IgD-negative memory B cell (primary cell): ENCODE measurements at regions not wholly inside any gene's neighbourhood (a gene's known extent, or its start where the extent isn't known, plus 50 kb on each side); places are given as distances from the start of the nearest gene placed in this dataset.

Source experiments
- H3K27ac Mint-ChIP-seq, 3 donors: one replicate each; pipeline ENCODE4 v1.8.0; 2020 to 2022; ENCODE audit warnings: mild to moderate bottlenecking in 3 of 3, mixed read lengths in 3 of 3, moderate library complexity in 1 of 3
- H3K27me3 Mint-ChIP-seq: one replicate; pipeline ENCODE4 v1.8.0; 2021; ENCODE audit warnings: mixed read lengths
- H3K36me3 Mint-ChIP-seq: one replicate; pipeline ENCODE4 v1.8.0; 2020; ENCODE audit warnings: mild to moderate bottlenecking, mixed read lengths
- H3K4me1 Mint-ChIP-seq, 3 donors: one replicate each; pipeline ENCODE4 v1.8.0; 2020 to 2022; ENCODE audit warnings: mixed read lengths in 3 of 3, mild to moderate bottlenecking in 1 of 3
- H3K4me3 Mint-ChIP-seq, 4 donors: one replicate each; pipeline ENCODE4 v1.8.0; 2020 to 2022; ENCODE audit warnings: mild to moderate bottlenecking in 4 of 4, mixed read lengths in 4 of 4, moderate library complexity in 3 of 4
- H3K9me3 Mint-ChIP-seq, 3 donors: one replicate each; pipeline ENCODE4 v1.8.0; 2020 to 2021; ENCODE audit warnings: mixed read lengths in 3 of 3, mild to moderate bottlenecking in 1 of 3

DNA sequence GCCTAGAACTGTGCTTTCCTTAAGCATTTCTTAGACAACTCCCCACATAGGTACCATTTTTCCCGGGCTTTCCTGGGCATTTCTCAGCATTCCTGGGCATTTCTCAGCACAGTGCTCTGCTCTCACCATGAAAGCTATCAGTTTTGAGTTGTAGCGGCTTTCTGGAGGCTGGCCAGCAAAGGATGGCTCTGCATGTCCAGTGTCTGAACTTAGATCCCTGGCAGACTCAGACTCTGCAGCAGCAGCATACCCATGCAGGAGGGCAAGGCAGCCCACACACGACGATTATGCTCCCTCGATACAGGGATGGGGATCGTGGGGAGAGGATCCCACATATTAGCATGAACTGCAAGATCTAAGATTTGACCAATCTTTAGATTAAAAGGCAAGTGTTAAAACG, 248.9 kb upstream of the MKI67 start:
- Mint-ChIP-seq H3K36me3 (no peaks in the 10 kb centered on the region), H3K4me3 (no peak overlapping the region), H3K4me1 (peaks cover 0 to 5% (median 4%) of the 10 kb centered on the region in 3 donors), H3K27me3 (peaks cover 3% of the 10 kb centered on the region), H3K9me3 (peaks cover 3 to 9% (median 5%) of the 10 kb centered on the region in 3 donors), H3K27ac (no peak overlapping the region)

DNA sequence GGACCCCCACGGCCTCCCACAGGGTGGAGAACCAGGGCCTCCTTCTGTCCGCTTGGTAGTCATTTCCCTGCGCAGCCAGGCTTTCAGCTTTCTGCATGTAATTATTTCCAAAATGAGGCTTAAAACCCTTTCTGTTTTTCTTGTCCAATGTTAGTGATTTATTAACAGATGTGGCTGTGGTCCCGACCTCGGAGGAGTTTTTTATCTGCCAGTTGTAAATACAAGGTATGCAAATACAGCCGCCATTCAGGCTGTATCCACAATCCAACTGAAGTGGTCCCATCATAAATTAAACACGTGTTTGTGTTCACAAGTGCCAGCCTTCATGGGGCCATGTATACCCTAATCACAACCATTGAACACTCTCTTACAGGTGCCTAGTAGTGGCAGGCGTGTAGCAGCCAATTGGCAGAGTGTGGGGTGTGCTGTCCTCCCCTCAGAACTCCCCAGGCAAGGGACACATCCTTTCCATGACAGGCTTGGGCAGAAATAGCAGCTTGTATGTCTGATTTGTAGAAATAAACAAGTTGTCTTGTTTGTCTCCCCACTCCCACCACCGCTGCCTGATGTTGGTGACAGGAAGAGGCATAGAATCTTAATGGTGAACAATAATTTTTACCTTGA, 251.3 kb upstream of the MKI67 start:
- Mint-ChIP-seq H3K4me3 (no peak overlapping the region), H3K36me3 (no peaks in the 10 kb centered on the region), H3K27ac (no peak overlapping the region), H3K4me1 (peaks cover 0 to 5% (median 4%) of the 10 kb centered on the region in 3 donors), H3K27me3 (peaks cover 3% of the 10 kb centered on the region), H3K9me3 (peaks cover 0 to 6% (median 4%) of the 10 kb centered on the region in 3 donors)

DNA sequence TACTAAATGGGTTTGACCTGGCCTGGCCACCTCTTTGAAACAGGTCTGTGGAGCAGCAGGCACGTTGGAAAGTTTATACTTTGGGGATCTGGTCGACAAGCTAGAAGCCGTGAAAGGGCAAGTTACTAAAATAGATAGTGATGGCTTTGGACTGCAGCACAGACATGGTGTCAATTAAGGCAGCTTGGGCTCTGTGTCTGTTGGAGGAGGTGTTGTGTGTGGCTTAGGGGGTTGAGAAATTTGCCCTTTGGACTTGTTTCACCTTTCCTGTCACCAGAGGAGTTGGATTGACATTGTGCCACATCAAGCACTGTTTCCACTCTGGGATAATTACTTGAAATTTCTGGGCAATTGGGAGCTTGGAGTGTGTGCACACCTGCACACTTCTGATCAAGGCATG, 251.8 kb upstream of the MKI67 start:
- no peaks in the 10 kb centered on the region for H3K36me3 Mint-ChIP-seq
- H3K9me3 Mint-ChIP-seq = peaks cover 0 to 6% (median 4%) of the 10 kb centered on the region in 3 donors
- peaks cover 3% of the 10 kb centered on the region for H3K27me3 Mint-ChIP-seq
- peak overlapping the region in 1 of 3 donors; percentile 9 for H3K27ac Mint-ChIP-seq
- H3K4me3 Mint-ChIP-seq = no peak overlapping the region
- peaks cover 0 to 4% (median 4%) of the 10 kb centered on the region in 3 donors for H3K4me1 Mint-ChIP-seq

DNA sequence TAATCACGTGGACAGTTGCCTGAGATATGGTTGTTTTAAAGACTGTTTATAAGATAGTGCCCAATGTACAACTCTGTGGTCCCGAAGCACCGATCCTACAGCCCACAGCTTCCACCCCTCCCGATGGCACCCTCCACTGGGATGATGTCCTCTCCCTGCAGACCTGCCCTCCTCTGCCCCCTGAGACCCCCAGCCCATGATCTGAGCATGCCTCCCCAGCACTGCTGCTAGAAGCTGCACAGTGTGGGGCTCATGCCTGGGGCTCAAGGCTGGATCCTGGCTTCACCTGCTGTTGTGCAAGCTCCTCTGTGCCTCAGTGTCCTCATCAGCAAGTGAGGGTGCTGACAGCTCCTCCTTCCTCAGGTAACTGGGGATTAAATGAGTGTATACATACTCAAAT, 254.7 kb upstream of the MKI67 start:
- Mint-ChIP-seq H3K4me1 (no peaks in the 10 kb centered on the region), H3K27me3 (no peaks in the 10 kb centered on the region), H3K27ac (peak overlapping the region in 1 of 3 donors; percentile 48), H3K9me3 (peaks cover 0 to 7% (median 2%) of the 10 kb centered on the region in 3 donors), H3K4me3 (no peak overlapping the region), H3K36me3 (no peaks in the 10 kb centered on the region)

DNA sequence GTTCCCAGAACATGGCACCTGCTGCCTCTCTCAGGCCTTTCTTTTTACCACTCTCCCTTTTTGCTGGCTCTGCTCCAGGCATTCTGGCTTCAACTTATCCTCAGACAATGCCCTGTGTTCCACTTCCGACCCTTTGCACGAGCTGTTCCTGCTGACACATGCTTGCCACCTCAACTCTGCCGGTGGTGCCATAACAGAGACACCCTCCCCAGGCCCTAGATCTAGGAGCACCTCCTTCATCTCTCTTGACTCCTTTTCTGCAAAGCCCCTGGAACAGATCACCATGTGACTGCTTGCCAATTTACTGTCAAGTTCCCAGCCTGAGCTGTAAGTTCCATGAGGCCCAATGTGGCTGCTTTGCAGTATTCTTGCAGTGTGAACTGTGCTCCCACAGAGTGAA, 256.0 kb upstream of the MKI67 start:
- no peaks in the 10 kb centered on the region for H3K27me3 Mint-ChIP-seq
- no peak overlapping the region for H3K27ac Mint-ChIP-seq
- no peak overlapping the region for H3K4me3 Mint-ChIP-seq
- no peaks in the 10 kb centered on the region for H3K36me3 Mint-ChIP-seq
- H3K4me1 Mint-ChIP-seq = no peaks in the 10 kb centered on the region
- H3K9me3 Mint-ChIP-seq = peaks cover 0 to 7% (median 3%) of the 10 kb centered on the region in 3 donors

DNA sequence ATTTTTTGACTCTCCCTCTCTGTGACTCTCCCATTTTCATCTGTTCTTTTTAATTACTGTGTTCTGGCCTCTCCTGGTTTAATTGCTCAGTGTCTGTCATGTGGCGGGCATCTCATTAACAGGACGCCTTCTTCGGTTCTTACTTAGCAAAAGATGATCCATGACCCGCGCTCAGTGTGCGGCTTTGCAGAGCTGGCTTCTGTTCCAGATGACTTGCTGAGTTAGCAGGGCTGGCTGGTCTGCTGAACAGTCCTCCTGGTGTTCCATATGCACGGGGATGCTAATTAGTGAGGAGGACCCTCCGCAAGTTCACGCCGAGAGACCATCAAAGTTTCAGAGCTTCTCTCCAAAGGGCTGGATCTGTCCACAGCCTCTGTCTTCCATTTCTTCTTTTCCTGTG, 258.6 kb upstream of the MKI67 start:
- no peaks in the 10 kb centered on the region for H3K36me3 Mint-ChIP-seq
- H3K27me3 Mint-ChIP-seq = no peaks in the 10 kb centered on the region
- H3K4me3 Mint-ChIP-seq = no peak overlapping the region
- H3K4me1 Mint-ChIP-seq = no peaks in the 10 kb centered on the region
- H3K27ac Mint-ChIP-seq = no peak overlapping the region
- H3K9me3 Mint-ChIP-seq = peaks cover 0 to 7% (median 5%) of the 10 kb centered on the region in 3 donors

DNA sequence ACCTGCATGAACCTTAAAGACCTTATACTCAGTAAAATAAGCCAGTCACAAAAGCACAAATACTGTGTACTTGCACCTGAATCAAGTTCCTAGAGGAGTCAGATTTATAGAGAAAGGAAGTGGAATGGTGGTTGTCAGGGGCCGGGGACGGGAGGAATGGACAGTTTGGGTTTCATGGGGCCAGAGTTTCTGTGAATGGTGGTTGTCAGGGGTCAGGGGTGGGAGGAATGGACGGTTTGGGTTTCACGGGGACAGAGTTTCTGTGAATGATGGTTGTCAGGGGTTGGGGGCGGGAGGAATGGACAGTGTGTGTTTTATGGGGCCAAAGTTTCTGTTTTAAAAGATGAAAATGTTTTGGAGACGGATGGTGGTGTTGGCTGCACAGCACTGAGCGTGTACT, 260.0 kb upstream of the MKI67 start:
- Mint-ChIP-seq H3K27me3 (peaks cover 1% of the 10 kb centered on the region), H3K4me3 (no peak overlapping the region), H3K4me1 (no peaks in the 10 kb centered on the region), H3K36me3 (no peaks in the 10 kb centered on the region), H3K9me3 (peaks cover 0 to 5% (median 5%) of the 10 kb centered on the region in 3 donors), H3K27ac (no peak overlapping the region)

DNA sequence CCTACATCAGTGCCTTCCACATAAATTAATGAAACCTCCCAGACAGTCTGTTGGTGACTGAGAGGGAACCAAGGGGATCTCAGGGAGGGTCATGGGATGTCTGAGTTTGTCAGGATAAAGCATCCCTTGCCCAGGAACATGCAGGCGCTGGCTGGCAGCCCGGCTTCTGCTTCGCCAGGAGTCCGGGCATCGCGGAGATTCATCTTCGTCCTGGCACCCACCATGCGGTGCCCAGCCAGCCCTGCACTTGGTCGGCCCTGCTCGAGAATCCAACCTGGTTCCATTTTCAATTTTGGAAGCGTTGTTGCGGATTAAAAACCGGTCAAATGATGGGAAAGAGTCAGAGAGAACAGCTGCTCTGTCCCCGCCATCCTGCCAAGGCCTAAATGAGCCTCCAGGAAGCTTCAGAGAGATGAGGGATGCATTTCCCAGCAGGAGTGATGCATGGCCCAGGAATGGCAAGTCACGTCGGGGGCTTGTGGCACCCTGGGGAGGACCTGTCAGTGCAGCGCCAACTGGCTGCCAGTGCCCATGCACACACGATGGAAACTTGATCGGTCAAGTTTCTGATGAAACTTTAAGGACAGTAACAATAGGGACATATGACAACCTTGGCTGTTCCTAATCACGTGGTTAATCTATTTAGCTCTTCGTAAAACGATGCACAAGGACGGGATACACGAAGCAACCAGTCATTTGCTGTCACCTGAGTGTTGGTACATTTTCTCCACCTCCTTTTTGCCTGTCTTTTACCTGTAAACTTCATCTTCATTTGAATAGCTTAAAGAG, 260.8 kb upstream of the MKI67 start:
- no peaks in the 10 kb centered on the region for H3K4me1 Mint-ChIP-seq
- H3K27ac Mint-ChIP-seq = no peak overlapping the region
- H3K27me3 Mint-ChIP-seq = peaks cover 1% of the 10 kb centered on the region
- H3K36me3 Mint-ChIP-seq = no peaks in the 10 kb centered on the region
- H3K9me3 Mint-ChIP-seq = peaks cover 0 to 5% (median 3%) of the 10 kb centered on the region in 3 donors
- no peak overlapping the region for H3K4me3 Mint-ChIP-seq

DNA sequence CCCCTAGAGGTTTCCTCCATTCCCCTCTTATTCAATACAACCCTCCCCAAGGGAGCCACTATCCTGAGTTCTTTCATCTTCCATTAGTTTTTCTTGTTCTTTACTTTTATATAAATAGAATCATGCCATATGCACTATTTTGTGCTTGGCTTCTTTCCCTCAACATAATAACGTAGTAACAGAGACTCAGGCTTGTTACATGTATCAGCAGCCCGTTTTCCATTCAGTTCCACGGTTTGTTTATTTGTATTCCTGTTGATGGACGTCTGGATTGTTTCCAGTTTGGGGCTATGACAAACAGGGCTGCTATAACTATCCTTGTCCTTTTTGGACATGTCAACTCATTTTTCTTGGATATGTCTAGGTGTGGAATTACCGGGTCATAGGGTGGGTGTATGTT, 264.4 kb upstream of the MKI67 start:
- Mint-ChIP-seq H3K27ac (no peak overlapping the region), H3K4me3 (no peak overlapping the region), H3K4me1 (no peaks in the 10 kb centered on the region), H3K27me3 (peaks cover 1% of the 10 kb centered on the region), H3K9me3 (peaks cover 0 to 5% (median 3%) of the 10 kb centered on the region in 3 donors), H3K36me3 (no peaks in the 10 kb centered on the region)

DNA sequence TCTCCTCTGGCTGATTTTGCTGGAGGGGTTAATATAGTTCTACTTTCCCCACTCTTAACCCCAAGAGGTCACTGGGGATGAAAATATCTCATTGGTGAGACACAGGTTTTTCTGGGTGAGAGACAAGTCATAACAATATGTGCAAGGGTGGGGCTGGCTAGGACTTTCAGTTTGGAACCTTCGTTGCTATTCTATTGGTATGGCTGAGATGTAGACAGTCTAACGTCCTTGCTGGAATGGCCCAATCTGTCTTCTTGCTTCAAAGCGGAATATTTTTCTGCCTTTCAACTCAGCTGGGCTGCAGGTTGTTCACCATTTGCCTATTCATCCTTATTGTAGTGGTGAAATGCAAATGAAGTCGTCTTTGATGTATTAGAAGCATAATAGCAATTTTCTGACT, 267.3 kb upstream of the MKI67 start:
- no peaks in the 10 kb centered on the region for H3K36me3 Mint-ChIP-seq
- no peak overlapping the region for H3K4me3 Mint-ChIP-seq
- no peak overlapping the region for H3K27ac Mint-ChIP-seq
- no peaks in the 10 kb centered on the region for H3K4me1 Mint-ChIP-seq
- peaks cover 3% of the 10 kb centered on the region for H3K27me3 Mint-ChIP-seq
- H3K9me3 Mint-ChIP-seq = peaks cover 0 to 3% (median 0%) of the 10 kb centered on the region in 3 donors

DNA sequence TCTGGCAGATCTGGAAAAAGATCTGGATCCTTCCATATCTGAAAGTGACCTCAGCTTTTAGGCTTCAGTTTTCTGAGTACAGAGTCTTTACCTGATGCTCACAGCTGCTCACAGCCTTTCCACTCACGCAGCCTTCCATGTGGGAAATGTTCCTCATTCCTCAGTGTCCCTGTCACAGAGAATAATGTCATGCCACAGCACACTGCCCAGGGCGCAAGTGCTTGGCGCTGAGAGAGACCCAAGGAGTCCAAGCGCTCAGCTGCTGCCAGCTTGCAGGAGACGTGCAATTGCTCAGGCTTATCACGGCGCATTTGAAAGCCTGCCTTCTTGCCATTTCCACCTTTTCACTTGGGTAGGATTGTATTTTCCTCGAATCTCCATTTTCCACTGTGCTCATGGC, 271.9 kb upstream of the MKI67 start:
- H3K36me3 Mint-ChIP-seq = no peaks in the 10 kb centered on the region
- peaks cover 0 to 14% (median 3%) of the 10 kb centered on the region in 3 donors for H3K9me3 Mint-ChIP-seq
- H3K27me3 Mint-ChIP-seq = peaks cover 2% of the 10 kb centered on the region
- no peaks in the 10 kb centered on the region for H3K4me1 Mint-ChIP-seq
- H3K27ac Mint-ChIP-seq = no peak overlapping the region
- no peak overlapping the region for H3K4me3 Mint-ChIP-seq

DNA sequence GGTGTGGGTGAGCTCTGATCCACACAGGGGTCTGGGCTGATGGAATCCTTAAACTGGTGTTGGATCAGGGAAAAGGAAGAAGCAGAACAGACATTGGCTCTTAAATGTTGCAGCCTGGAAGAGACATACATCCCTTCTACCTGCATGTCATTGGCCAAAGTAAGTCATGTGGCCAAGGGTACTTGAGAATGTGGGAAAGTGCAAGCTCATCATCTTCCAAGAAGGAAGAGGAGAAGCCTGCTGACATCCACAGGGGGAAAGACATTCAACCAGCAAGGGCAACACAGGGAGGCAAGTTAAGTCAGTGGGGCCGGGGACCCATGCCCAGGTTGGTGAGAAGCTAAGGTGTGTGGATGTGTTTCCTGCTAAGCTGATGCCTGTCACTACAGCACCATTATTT, 272.8 kb upstream of the MKI67 start:
- peaks cover 2% of the 10 kb centered on the region for H3K27me3 Mint-ChIP-seq
- no peaks in the 10 kb centered on the region for H3K4me1 Mint-ChIP-seq
- H3K9me3 Mint-ChIP-seq = peaks cover 0 to 14% (median 0%) of the 10 kb centered on the region in 3 donors
- peak overlapping the region in 1 of 4 donors; percentile 83 for H3K4me3 Mint-ChIP-seq
- H3K36me3 Mint-ChIP-seq = no peaks in the 10 kb centered on the region
- no peak overlapping the region for H3K27ac Mint-ChIP-seq

DNA sequence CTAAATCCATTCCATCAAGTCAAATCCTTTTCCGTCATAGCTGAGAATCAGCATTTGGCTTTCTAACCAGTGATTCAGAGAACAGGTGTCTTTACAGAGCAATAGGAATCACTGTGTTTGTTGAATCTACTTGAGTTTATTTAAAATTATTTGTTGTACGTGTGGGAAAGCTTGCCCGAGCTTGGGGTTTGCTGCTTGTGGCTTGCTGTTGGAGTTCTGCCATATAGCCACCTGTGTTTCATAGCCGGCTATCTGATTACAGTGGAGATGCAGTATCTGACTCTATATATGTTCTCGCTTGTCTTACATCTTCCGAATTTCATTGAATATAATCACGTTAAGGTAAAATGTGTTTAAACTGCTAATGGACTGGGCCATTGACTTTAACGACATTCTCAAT, 274.3 kb upstream of the MKI67 start:
- Mint-ChIP-seq H3K27me3 (peaks cover 2% of the 10 kb centered on the region), H3K36me3 (no peaks in the 10 kb centered on the region), H3K4me3 (no peak overlapping the region), H3K9me3 (peaks cover 0 to 14% (median 0%) of the 10 kb centered on the region in 3 donors), H3K27ac (no peak overlapping the region), H3K4me1 (no peaks in the 10 kb centered on the region)

DNA sequence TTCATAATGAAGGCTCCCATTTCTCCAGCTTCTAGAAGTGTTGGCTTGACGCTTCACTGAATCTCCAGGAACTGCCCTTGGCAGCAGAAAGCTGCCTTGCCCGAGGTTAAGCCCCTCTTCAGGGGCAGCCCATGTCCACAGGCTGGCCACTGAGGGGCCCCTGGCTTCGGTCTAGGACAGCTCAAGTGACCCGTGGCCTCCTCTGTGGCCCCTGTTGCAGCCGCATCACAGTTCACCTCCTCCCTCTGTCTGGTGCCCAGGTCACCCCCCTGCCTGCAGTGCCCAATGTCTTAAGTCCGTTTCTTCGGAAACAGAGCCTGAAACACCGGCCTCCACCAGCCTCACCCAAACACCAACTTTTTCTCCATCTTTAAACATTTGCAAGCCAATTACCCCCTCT, 279.2 kb upstream of the MKI67 start:
- Mint-ChIP-seq H3K9me3 (peaks cover 0 to 13% (median 0%) of the 10 kb centered on the region in 3 donors), H3K27me3 (no peaks in the 10 kb centered on the region), H3K4me1 (no peaks in the 10 kb centered on the region), H3K4me3 (no peak overlapping the region), H3K27ac (no peak overlapping the region), H3K36me3 (no peaks in the 10 kb centered on the region)

DNA sequence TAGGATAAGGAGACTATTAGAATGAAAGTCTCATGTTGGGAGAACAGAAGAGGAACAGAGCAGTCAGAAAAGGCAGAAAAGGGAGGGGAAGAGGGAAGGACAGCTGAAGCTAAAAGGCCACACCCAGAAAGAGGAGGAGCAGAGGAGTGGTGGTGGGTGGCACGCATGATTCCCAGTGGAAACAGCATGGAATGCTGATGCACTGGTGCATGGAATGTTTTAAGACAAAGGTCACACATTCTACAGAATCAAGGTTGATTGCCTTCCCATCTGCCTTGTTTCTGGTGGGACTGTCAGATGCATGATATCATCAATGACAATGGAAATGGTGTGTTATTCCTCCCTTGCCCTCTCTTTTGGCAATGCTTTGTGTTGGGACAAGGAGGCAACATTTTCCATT, 285.4 kb upstream of the MKI67 start:
- H3K9me3 Mint-ChIP-seq = peaks cover 0 to 2% (median 2%) of the 10 kb centered on the region in 3 donors
- no peak overlapping the region for H3K4me3 Mint-ChIP-seq
- H3K36me3 Mint-ChIP-seq = peaks cover 4% of the 10 kb centered on the region
- no peaks in the 10 kb centered on the region for H3K27me3 Mint-ChIP-seq
- H3K4me1 Mint-ChIP-seq = no peaks in the 10 kb centered on the region
- H3K27ac Mint-ChIP-seq = no peak overlapping the region

DNA sequence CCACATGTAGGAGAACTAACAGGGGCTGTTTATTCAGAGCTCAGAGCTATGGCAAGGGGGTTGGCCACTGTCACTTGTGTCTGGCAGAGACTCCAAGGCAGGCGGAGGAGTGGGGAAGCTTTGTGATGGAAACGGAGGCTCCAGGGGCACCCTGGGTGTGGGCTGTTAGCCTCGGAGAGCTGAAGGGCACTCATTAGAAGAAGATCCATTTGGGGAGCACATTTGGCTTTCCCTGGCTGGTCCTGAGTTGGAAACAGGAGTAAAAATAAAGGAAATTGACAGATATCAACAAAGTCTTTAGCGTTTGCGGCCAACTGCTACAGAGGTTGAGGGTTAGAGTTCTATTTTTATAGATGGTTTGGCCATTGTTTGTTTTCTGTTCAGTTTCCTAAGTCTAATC, 288.3 kb upstream of the MKI67 start:
- Mint-ChIP-seq H3K27me3 (no peaks in the 10 kb centered on the region), H3K4me3 (no peak overlapping the region), H3K9me3 (peaks cover 0 to 2% (median 2%) of the 10 kb centered on the region in 3 donors), H3K36me3 (peaks cover 4% of the 10 kb centered on the region), H3K4me1 (no peaks in the 10 kb centered on the region), H3K27ac (no peak overlapping the region)
